HTR-8/SVneo (cell line): ENCODE measurements at regions not wholly inside any gene's neighbourhood (a gene's known extent, or its start where the extent isn't known, plus 50 kb on each side); places are given as distances from the start of the nearest gene placed in this dataset.

ENCODE experiments used
- DNase-seq: peaks from one replicate; pipeline ENCODE4 v3.0.0; 2011; ENCODE audit warnings: low spot score, mixed read lengths; ENCODE audit not compliant: insufficient read length
- FAIRE-seq: peaks from 2 replicates; lab custom pipeline; 2011; peaks lifted over from hg19 to GRCh38; lab: Jason Lieb, UNC

DNA sequence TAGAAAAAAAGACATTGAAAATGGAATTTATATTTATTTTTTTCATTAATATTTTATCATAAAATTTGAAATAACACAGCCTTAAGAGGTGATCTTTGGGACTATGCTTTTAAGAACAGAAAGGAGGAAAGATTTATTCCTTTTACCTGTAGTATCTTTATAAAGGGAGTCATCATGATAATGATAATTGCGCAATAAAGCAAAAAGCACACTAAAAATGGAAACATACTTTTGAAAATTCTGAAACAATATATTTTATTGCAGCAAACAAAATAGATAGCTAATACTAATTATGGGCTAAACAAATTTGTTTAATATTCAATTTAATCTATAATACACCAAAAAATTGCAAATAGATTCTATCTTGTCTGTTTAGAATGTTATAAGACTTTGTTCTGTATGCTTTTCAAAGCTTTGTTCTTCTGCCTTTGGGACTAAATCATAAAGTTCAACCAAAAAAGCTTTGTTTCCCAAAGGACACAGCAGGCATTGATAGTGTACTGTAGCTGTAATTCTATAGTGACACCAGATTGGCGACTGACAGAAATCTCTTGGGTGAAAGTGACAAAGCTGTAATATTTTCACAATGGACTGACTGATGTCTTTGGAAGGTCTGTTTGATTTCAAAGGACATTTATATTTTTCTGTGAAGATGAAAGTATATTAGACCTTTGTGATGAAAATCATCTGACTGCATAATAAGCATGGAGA is 2156.6 kb upstream of the TENM3 start:
- FAIRE-seq (no peak), DNase-seq (no peak)

DNA sequence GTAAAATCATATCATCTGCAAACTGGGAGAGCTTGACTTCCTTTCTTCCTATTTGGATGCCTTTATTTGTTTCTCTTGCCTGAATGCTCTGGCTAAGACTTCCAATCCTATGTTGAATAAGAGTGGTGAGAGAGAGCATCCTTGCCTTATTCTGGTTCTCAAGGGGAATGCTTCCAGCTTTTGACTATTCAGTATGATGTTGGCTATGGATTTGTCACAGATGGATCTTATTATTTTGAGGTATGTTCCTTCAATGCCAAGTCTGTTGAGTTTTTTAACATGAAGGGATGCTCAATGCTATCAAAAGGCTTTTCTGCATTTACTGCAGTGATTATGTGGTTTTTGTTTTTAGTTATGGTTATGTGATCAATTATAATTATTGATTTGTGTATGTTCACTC is 2144.6 kb upstream of the TENM3 start:
- no peak for FAIRE-seq
- no peak for DNase-seq

DNA sequence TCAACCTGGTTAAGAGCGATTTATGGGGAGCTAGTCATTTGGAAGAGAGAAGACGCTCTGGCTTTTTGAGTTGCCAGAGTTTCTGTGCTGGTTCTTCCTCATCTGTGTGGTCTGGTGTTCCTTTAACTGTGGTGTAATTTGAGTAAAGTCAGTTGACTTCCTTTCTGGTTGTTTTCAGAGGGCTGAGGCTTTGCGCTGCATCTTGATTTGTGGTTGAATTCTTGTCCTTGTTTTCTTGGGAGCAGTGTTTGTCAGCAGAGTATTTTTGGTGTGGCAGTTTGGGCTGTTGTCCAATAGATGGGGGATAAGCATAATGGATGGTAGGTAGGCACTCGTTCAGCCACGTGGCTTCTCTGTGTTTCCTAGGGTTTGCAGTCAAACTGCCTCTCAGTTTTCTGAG is 2143.2 kb upstream of the TENM3 start:
- FAIRE-seq, result no peak
- no peak for DNase-seq

DNA sequence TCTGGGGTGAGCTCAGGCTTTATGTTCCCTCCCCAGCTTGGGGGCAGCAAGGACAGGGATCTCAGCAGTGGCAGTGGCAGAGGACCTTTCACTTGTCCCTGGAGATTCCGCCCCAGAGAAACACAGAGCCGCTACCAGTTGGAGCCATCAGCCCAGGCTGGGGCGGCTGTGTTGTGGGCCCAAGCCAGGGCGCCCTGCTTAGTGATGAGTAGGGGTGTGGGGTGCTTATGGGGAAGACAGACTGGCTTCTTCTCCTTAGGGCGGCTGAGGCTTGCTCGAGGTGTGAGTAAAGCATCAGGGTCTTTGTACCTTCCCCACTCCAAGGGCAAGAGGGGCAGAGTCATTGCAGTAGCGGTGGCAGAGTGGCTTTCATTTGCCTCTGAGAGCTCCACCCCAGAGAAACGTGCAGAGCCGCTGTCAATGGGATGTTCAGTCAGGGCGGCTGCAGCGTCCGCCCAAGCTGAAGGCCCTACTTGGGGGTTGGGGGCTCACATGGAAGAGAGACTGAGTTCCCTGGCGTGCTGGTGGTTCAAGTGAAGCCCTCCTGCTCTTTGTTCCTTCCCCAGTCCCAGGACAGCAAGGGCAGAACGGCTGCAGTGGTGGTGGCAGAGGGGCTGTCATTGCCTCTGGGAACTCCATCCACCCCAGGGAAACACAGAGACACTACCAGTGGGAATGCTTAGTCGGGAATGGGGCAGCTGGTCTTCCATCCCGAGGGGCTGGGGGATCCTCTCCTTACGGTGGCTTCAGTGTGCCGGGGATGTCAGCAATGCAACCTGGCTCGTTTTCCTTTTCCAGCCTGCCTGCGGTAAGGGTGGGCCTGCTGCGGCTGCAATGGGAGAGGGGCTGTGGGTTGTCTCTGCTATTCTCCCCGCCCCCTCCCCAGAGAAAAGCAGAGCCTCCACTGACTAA is 2142.5 kb upstream of the TENM3 start:
- DNase-seq, result no peak

DNA sequence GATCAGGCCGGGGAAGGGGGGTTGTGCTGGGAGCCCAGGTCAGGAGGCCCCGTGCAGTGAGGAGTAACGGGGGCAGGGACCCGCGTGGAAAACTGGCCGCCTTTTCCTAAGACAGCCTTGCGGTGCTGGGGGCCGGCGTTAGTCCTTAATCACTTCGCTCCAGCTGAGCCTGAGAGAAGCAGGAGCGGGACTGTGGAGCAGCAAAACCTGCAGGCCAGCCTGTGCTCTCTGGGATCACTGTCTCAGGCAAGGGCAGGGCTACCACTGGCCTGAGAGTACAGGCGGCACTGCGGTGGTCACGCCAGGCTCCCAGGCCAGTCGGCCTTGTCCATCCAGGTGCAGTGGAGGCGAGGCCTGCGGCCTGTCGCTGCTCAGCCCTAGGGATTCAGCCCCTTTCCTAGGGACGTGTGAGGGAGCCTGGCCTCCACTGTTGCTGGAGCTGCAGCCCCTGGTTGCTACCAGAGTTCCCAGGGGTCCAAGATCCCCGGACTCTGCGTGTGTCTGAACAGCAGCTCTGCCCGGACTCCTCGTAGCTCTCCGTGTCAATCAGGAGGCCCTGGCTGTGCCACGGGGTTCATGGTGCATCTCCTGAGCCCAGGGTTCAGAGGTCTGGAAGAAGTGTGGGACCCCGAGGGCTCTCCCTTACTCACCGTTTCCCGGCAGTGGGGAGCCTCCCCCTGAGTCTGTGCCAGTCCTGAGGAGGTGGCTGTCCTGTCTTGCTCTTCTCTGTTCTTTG is 2141.7 kb upstream of the TENM3 start:
- no peak for DNase-seq
- no peak for FAIRE-seq

More for the DNA sequence above, 2142.5 kb upstream of the TENM3 start:
- FAIRE-seq, result no peak

DNA sequence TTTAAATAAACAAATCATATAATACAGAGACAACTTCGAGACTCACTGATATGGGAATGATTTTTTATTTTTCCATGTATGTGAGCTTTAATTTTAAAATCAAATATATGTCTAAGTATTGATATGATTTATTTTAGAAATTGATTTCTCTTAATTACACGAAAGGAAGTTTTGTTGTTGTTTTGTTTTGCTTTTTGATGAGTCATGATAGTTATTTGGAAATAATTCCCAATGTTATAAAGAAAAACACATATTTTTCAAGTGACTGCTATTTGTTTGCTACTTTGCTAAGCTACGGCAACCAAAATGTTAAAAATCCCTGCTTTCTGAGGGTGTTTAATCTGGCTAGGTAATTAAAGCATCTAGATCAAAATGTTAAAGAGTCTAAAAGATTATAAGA is 2139.4 kb upstream of the TENM3 start:
- FAIRE-seq (no peak), DNase-seq (no peak)

DNA sequence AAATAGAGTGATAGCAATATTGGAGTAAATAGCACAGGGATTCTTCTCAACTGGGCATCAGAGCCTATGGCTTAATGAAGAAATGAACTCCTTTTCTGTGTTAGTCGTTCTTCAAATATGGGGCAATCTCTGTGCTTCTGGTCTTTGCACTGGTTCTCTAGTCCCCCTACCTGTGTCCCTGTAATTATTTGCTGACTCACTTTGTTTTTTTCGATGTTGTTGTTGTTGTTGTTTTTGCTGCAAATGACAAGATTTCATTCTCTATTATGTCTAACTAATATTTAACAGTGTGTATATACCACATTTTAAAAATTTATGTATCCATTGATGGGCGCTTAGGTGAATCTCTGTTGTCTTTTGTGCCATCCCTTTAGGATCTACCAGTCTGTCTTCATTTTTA is 2137.8 kb upstream of the TENM3 start:
- no peak for FAIRE-seq

DNA sequence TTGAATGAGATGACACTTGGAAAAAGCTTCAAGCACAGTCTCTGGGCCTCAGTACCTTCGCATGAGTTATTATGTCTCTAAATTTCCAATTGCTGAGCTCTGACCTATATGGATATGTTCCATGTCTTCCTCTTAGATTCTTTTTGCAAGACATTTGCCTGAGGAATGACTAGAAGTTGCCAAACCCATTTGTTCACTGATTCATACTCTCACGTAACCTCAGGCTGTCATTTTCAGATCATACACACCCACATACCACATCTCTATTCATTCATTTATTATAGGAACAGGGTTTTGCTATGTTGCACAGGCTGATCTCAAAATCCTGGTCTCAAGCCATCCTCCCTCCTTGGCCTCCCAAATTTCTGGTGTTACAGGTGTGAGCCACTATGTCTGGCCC is 2137.1 kb upstream of the TENM3 start:
- no peak for DNase-seq
- FAIRE-seq, result no peak

More for the DNA sequence above, 2137.8 kb upstream of the TENM3 start:
- no peak for DNase-seq

DNA sequence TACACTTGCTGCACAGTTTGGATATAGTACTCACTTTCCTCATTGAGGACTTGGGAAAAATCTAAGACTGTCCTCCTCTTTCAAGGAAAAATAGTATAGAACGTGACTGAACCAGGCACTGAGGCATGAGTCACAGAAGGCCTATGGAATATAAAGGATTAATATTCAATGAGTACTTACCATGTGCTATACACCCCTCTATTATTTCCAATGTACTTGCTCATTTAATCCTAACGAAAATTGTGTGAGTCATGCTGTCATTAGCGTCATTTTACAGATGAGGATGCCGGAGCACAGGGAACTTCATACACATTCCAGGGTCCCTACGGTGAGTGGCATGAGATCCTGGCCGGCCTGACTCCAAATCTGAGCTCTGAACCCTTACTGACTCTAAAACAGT is 2136.2 kb upstream of the TENM3 start:
- no peak for FAIRE-seq

DNA sequence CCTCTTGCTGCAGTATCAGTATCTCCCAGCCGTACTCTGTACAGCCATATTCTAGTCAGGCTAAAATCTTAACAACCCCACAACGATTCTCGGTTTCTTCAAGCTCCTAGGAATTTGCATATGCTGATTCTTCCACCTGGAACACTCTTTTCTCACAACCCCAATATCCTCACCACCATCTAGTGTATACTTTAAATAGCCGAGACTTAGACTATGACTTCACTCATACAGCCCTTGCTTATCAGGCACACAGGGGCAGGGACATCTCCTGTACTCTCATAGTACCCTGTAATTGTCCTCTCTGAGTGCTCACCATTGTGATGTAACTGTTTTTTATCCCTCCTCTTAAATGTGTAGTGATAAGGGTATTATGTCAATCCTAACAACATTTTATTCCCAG is 2126.4 kb upstream of the TENM3 start:
- no peak for DNase-seq
- FAIRE-seq, result no peak

More for the DNA sequence above, 2136.2 kb upstream of the TENM3 start:
- no peak for DNase-seq

DNA sequence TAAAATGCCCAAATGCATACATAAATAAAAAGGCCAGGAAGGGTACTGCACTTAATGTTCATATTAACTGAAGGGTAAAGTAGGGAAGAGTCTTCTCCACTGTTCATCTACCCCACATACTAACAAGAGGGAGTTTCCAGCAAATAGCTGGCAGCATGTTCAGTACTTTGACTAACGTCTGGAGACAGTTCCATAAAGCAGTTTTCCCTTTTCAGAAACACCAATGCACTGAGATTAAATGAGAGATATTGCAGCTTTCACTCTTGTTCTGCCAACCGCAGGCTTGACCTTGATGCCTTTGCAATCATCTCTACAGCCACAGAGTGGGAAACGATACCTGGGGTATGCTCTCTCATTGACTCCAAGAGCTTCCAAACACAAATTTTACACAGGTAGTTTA is 2123.1 kb upstream of the TENM3 start:
- DNase-seq, result no peak
- FAIRE-seq, result no peak

DNA sequence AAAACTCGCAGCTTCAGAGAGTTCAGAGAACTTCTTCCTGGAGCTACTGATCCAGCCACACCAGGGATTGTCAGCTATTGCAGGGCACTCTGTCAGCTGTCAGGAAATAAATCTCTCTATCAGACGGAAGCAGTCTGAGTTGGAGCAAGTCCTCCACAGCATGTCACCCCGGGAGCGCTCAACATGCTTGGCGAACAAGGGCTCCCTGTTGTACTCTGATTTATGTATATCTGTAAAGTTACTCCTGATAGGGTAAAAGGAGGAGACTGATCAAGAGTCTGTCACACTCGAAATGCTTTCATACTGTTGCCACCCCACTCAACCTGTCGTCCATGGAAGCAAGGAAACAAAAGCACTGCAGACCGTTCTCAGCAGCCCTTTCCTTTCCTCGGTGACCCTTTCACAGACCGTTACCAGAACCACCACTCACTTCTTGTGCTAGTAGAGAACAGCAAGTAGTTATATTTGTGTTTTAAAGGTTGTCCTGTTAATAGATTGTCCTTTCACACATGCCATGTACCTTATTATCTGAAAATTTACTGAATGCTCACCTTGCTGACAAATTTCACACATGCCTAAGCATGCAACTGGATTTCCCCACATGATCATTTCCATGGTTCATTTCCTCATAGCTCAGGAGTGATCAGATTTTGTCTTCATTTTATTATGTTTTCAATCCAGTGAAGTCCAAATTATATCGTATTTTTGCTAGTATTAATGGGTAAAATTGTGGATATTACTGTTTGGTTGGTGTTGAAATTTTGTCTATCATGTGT is 2108.9 kb upstream of the TENM3 start:
- FAIRE-seq (no peak), DNase-seq (no peak)

DNA sequence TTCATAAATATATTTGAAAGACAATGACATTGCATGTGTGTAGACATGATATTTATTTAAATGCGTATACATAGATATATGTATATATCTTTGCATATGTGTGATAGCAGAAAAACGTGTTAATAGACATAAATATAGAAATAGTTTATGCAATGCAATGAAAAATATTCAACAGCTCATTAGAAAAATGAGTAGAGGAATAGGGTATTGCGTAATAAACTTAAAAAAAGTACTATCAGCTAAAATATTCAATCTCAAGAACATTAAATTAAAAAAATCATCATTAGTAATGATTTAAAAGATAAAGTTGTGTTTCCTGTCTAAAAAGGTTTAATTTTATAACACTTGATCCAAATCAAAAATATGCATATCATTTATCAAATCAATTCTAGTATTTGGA is 2101.5 kb upstream of the TENM3 start:
- DNase-seq, result no peak
- FAIRE-seq, result no peak

DNA sequence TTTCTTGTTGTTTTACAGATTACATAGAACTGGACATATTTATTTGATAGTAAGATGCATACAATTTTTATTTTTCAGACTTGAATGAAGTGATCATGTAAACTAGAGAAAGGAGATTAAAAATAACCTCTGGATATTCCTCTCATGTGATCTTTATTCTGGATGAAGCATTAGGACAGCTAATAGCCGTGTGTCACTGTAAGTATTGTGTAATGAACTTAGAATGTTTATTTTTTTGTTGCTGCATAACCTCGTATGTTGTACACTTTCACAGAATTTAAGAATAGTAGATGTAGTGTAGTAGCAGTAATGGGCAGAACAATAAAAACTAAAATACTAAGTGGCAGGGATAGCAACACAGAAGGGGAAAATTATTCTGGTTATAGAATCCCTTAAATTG is 2094.5 kb upstream of the TENM3 start:
- DNase-seq (no peak), FAIRE-seq (no peak)

DNA sequence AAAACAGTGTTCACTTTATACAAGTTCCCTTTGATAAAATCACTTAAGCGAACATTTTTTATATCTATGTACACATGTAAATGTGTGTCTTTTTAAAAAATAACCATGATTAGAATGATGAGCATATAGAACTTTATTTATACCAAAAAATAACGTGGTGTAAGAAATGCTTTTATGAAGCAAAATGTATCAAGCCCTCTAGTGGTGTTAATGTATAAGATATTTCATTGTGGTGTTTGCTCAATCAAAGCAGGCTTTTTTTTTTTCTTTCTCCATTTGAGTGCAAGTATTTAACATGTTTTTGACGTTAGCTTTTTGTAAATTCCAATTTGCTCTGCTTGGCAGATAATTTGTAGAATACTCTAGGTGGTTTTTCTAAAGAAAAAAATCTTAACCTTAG is 2092.4 kb upstream of the TENM3 start:
- no peak for DNase-seq
- no peak for FAIRE-seq

DNA sequence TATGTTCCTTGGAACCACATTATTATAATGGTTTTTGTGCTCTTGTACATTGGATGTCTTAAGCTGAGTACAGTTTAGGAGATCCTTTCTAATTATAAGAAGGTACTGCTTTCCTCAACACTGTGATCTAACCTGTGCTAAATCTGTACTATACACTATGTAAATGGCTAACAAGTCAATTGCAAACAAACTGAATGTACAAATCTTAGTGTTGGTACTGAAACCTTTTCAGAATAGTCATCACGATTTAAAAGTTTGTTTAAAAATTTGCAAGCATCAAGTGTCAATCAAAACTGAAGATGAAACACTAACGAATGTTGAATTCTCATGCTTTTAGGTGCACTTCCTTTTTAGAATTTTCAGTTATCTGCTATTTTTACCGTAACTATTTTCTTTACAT is 2090.4 kb upstream of the TENM3 start:
- FAIRE-seq (no peak), DNase-seq (no peak)

DNA sequence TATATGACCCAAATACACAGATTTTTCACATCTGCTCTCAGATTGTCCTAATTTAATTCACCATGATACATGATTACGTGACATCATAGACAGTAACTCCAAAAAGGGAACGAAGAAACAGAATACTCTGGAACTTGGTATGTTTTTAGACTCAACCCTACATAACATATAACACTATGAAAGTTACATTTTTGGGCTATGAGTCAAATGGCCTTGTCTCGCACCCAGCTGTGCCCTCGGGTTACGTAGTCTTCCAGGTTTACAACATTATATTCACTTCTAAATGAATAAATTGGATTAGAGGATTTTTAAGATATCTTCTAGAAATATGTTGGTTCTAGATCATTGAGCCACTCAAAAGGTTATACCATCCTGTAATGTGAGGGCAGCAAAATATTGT is 2089.6 kb upstream of the TENM3 start:
- DNase-seq (no peak), FAIRE-seq (no peak)

DNA sequence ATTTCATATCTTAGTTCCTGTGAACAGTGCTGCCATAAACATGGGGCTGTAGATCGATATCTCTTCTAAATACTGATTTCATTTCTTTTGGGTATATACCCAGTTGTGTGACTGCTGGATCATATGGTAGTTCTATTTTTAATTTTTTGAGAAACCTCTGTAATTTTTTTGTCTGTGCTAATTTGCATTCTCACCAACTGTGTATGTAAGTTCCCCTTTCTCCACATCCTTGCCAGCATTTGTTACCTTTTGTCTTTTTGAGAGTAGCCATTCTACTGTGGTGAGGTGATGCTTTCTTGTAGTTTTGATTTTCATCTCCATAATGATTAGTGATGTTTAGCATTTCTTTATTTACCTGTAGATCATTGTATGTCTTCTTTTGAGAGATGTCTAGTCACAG is 2086.5 kb upstream of the TENM3 start:
- FAIRE-seq, result no peak
- DNase-seq, result no peak

DNA sequence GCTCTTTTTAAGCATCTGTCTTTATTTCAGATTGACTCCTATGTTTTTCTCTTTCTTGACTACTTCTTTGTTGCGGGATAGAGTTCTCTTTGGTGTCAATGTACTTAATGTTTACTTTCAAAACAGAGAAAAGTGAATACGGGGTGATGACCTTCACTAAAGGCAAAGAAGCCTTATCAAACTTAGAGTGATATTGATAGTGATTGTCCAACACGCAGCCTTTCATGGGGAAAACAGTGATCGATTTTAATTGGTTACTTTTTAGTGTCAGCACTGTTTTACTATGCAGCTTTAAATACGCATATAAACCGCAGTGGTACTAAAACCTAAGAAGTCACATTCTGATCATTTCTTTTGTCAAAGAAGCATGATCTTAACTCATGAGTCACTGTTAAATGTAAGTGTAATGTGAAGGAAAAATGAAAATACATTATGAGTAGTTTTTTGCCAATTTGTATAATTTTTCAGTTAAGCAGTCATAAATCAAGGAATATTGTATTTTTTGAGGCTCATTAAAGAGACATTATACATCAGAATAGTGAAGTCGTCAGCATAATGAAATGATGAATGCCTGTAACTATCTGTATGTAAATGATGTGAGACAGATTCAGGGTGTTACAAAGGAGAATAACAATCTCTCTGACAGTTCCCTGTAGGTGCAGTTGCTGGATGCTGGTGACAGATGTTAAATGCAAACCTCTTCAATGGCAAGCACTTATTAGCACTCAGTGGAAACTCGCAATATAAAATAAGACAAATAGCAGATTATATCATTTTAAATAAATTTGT is 2082.8 kb upstream of the TENM3 start:
- DNase-seq (no peak), FAIRE-seq (no peak)
